ENCODE measurements at regions not wholly inside any gene's neighbourhood (a gene's known extent, or its start where the extent isn't known, plus 50 kb on each side); places are given as distances from the start of the nearest gene placed in this dataset.

DNA sequence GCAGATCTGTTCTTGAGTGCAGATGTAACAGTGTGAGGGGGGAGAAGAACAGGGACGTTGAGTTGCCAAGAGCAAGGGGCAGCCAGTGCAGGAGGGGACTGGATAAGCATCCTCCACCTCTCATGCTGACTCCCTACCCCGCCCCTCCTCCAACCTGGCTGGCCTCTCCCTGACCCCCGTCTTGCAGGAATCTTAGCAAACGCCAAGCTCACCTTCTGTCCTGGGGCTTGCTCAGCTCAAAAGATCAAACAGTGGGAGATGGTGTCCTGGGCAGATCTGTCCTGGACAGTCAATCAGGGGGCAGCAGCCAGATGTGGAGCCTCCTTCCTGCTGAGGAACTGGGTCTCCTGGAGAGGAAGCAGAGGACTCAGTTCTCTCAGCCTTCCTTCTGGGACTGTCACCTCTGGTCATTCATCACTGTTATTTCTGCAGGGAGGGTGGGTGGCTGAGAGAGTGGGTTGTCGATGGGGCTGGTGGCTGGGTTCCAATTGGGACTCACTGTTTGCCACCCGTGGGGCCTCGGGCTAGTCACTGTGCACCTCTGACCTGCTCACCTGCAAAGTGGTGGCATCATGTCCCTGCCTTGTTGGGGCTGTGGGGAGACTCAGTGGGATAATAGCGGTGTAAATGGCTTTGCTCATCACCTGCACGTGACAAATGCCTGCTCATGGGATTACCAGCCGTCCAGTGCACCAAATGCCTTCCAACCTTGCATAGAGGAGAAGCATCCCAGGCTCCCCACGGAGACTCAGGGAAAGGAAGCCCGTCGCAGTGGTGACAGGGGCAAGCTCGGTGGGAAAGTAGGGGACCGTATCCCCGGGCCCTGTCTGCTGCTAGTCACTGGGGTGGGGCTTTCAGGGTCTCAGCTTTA, 154.4 kb downstream of the PTPRU start:
- no peak for TF ChIP-seq POLR2A (IDR thresholded peaks at IDR 0.05; ENCODE audit: low read length)
- no peak for TF ChIP-seq GATA1 (IDR thresholded peaks at IDR 0.05; ENCODE audit: low read depth, low read length)

Measured in erythroblast (primary cell).